NCI-H460 (cell line): ENCODE measurements at regions not wholly inside any gene's neighbourhood (a gene's known extent, or its start where the extent isn't known, plus 50 kb on each side); places are given as distances from the start of the nearest gene placed in this dataset.
"Not testable (repeated sequence)": the region's sequence is repeated elsewhere in the genome, so short reads cannot be mapped to it uniquely, and the experiment has no call there.

ENCODE experiments used
- DNase-seq: peaks from one replicate; pipeline ENCODE4 v3.0.0-alpha.2; 2016; ENCODE audit warnings: low read depth; ENCODE audit errors: extremely low read depth

DNA sequence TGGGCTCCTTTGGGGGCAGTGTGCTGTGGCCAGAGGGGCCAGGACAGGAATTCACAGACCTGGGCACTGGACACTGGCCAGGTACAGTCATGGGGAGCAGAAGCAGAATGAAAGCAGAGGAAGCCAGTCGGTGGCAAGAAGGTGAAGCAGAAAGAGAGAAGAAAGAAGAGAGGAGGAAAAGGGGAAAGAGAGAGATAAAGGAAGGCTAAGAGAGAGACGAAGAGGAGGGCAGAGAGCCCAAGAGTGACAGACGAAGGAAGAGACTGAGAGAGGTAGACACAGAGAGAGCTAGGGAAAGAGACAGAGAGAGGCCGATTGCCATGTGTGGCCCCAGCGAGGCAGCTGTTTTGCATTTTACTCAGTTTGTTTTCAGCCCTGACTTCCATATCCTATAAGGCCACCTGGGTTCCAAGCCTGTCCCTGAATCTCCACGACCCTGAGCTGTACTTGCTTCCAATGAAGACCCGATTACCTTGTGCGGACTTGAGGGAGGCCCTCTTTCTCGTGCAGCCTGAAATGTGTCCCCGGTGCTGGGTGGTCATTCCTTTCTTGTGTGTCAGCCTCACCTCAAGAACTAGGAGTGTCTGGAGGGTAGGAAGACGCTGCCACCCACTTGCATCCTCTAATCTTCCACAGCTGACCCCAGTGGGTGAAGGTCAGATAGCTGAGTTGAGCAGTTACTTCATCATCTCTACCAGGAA lies 73.9 kb downstream of the LSM3 start:
- no peak for DNase-seq

- DNase-seq, result no peak
These were observed 74.5 kb downstream of the LSM3 start for GRCh38 chr3:14253022-14253706.

- DNase-seq, result no peak
These were observed 75.2 kb downstream of the LSM3 start for GRCh38 chr3:14253707-14254382.

- DNase-seq, result no peak
These were observed 76.4 kb downstream of the LSM3 start for GRCh38 chr3:14254812-14255702.

DNA sequence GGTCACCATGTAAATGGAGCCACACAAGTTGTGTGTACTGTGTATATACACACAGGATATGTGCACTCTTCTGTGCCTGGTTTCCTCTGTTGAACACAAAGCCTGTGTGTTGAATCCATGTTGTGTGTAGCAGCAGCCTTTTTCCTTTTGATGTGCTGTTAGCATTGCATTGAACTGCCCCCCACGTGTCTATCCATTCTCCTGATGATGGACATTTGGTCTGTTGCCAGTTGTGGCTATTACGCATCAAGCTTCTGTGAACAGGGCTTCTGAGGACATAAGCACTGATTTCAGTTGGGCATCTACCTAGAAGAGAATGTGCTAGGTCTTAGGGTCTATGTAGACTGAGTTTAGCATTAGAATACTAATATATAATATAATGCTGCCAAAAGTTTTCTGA lies 77.4 kb downstream of the LSM3 start:
- no peak for DNase-seq

- no peak for DNase-seq
These were observed 78.1 kb downstream of the LSM3 start for GRCh38 chr3:14256561-14257342.

DNA sequence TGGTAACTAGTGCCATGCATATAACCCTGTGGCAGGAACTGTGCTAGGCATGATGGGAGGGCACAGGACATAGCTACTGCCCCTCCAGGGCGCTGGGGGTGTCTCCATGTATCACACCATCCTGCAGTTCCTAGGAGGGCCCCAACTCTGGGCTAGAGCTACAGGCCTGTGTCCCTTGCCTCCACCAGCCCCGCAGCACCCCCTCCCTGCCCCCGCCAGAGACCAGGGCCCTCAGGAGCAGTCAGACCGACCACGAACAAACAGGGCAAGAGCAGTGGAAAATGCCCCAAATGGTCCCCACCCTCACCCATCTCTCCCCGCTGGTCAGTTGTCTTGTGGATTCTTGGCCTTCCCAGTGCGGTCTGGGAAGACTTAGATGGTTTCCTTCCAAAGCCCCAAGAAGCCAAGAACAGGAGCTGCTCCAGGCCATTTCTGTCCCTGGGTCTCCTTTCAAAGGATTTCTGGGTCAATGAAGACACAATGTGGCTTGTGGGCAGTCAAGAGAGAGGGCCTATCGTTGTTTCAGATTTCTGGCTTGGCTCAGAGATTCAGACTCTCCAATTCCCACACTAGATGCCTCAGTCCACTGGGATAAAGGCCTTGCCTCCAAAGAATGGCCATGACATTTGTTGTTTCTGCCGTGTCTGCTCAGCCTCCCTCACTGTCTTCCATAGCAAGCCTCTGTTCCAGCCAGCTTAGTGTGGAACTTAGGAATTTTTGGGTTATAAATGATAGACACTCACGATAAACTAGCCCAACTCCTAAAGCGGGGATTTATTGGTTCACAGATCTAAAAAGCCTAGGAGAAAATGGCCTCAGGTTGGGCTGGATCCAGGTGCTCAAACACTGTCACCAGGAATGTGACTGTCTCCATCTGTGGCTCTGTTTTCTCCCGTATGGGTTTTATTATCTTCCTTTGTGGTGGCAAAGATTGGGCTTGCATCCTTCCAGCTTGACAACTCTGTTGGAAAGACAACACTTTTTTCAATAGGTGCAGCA lies 80.6 kb downstream of the LSM3 start:
- DNase-seq, result no peak

- DNase-seq, result no peak
These were observed 81.8 kb downstream of the LSM3 start for GRCh38 chr3:14260463-14260862.

DNA sequence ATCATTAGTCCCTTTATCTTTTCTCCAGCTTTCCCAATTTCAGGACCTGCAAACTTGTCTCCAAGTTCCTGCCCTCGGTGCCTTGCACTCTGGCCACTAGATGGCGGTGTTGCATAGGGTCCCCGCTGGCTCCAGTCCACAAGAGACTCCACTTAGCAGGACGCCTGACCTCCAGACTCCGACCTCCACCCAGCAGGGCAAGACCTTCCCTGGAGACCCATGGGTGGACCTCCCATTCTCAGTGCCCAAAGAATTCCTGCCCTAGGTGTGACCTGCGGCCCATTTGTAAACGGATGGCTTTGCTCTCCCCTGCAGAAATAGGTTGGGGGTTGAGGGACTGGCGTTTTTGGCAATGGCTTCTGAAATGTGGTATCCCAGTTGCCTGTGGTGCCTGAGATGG lies 82.6 kb downstream of the LSM3 start:
- peak; percentile 70 for DNase-seq

DNA sequence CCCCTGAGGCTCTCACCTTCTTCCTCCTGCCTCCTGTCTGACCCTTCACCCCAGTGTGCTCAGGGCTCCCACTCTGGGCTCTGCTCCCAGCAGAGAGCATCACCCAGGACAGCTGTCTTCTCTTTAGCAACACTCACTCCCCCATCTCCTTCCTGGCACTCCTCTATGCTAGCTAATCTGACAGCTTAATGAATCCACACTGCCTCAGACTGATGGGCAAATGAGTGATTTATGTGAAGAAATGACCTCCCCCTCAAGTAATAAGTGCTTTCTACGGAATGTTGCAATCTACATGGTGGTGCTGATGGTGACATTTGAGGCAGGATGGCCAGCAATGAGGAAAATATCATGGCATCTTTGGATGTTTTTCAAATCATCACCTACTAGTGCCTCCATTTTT lies 83.6 kb downstream of the LSM3 start:
- no peak for DNase-seq

GRCh38 chr3:14262867-14263266 lies 84.2 kb downstream of the LSM3 start:
- no peak for DNase-seq

GRCh38 chr3:14263317-14264005 lies 84.8 kb downstream of the LSM3 start:
- DNase-seq, result no peak

DNA sequence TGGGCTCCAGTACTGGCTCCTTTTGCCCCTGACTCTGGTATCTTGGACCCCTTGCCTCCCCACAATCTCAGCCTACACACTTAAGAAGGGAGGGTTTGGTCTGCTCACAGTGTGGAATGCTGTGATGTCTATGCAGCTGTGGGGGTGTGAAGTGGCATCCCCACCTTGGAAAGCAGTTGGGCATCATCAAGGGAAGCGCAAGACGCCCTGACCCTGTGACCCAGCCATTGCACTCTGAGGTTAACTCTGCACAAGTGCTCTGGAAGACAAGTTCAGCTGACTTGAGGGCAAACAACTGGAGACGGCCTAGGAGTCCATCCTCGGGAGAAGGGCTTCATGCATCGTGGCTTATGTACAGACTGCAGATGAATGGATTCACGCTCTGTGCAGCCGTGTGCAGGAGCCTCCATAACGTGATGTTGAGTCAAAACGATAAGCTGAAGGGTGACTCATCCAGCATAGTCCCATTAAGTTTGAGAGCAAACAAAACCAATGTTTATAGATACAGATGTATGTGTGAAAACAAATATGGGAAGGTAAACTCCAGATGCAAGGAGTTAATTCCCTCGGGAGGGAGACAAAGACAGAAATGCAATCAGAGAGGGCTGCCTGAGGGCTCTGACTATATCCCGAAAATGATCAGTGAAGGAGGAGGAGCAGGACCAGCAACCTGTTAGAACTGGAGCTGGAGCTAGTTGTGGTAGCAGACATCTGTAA lies 86.8 kb downstream of the LSM3 start:
- DNase-seq, result peak; percentile 38

- DNase-seq, result no peak
These were observed 87.7 kb downstream of the LSM3 start for GRCh38 chr3:14266361-14266760.

- DNase-seq, result no peak
These were observed 89.4 kb downstream of the LSM3 start for GRCh38 chr3:14267976-14268375.

DNA sequence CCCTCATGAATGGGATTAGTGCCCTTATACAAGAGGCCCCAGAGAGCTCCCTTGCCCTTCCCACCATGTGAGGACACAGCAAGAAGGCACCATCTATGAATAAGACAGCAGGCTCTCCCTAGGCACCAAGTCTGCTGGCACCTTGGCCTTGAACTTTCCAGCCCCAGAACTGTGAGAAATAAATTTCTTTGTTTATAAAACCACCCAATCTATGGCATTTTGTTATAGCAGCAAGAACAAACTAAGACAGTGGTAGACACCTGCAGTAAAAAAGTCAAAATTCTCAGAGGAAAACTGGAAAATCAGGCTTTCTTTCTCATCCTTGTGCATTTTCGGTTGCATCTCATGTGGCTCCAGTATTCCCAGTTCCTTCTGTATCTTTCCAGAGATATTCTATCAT lies 90.3 kb downstream of the LSM3 start:
- DNase-seq, result no peak

DNA sequence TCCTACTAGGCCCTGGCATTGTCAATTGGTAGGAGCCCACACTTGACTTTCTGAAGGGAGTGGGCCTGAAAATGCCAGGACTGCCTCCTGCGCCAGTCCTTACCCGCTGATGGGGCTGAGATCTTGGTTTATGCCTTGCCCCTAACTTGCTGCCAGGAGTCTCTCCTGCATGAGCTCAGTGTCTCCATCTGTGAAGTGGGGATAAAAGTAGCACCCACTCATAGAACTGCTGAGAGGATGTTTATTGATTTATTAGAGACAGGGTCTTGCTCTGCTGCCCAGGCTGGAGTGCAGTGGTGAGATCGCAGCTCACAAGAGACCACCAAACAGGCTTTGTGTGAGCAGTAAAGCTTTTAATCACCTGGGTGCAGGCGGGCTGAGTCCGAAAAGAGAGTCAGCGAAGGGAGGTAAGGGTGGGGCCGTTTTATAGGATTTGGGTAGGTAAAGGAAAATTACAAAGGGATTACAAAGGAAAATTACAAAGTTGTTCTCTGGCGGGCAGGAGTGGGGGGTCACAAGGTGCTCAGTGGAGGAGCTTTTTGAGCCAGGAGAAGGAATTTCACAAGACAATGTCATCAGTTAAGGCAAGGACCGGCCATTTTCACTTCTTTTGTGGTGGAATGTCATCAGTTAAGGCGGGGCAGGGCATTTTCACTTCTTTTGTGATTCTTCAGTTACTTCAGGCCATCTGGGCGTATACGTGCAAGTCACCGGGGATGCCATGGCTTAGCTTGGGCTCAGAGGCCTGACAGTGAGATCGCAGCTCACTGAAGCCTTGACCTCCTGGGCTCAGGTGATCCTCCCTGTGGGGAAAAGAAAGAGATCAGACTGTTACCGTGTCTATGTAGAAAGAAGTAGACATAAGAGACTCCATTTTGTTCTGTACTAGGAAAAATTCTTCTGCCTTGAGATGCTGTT lies 93.7 kb downstream of the LSM3 start:
- DNase-seq, result not testable (repeated sequence)
